Uterus (tissue), 3 donors: ENCODE measurements at regions not wholly inside any gene's neighbourhood (a gene's known extent, or its start where the extent isn't known, plus 50 kb on each side); places are given as distances from the start of the nearest gene placed in this dataset.

ENCODE experiments used
- DNase-seq, 2 donors: peaks; one replicate each; pipeline ENCODE4 v3.0.0-alpha.2; 2019 to 2020
- H3K27ac ChIP-seq, 2 donors: fragments of 200-600 bp; sonication (generic); 1 replicate in 1 of 2; 2 replicates in 1 of 2; pipeline ENCODE4 v1.5.1; 2016 to 2018
- H3K27me3 ChIP-seq, 2 donors: fragments of 200-600 bp; sonication (generic); one replicate each; pipeline ENCODE4 v1.5.1; 2018 to 2019; ENCODE audit warnings: control low read depth in 1 of 2
- H3K36me3 ChIP-seq, 2 donors: fragments of 200-600 bp; sonication (generic); one replicate each; pipeline ENCODE4 v1.5.1; 2019; ENCODE audit warnings: control low read depth in 1 of 2
- H3K4me1 ChIP-seq, 2 donors: fragments of 200-600 bp; sonication (generic); one replicate each; pipeline ENCODE4 v1.5.1; 2018 to 2019; ENCODE audit warnings: control low read depth in 1 of 2
- H3K4me3 ChIP-seq, 2 donors: fragments of 200-600 bp; sonication (generic); 1 replicate in 1 of 2; 2 replicates in 1 of 2; pipeline ENCODE4 v1.5.1; 2018 to 2019; ENCODE audit warnings: mild to moderate bottlenecking in 1 of 2
- H3K9me3 ChIP-seq, 2 donors: fragments of 200-600 bp; sonication (generic); one replicate each; pipeline ENCODE4 v1.5.1; 2019; ENCODE audit warnings: control low read depth in 1 of 2
- CTCF ChIP-seq, 4 experiments: fragments of 200-600 bp in 2 of 4; fragments of 450-650 bp in 2 of 4; sonication (generic) in 2 of 4; IDR thresholded peaks; one replicate each; pipeline ENCODE4 v1.5.1; 2016 to 2019; ENCODE audit warnings: antibody characterized with exemption in 4 of 4, mild to moderate bottlenecking in 2 of 4, moderate library complexity in 1 of 4
- POLR2A ChIP-seq, 2 donors: fragments of 450-650 bp; IDR thresholded peaks; one replicate each; pipeline ENCODE4 v1.6.1; 2016; ENCODE audit warnings: antibody characterized with exemption in 2 of 2, mild to moderate bottlenecking in 1 of 2, moderate library complexity in 1 of 2
- intact Hi-C: fragments of 100-400 bp; cut with DNase I; formaldehyde crosslinking; loops from one replicate; pipeline ENCODE4 v1.15.1; 2023; ENCODE audit warnings: low total_unique reads
- donor health status: DM: yes; HTN: yes; CAD: no.

GRCh38 chr11:121766991-121767390 is 314.2 kb upstream of the SORL1-AS1 start:
- DNase-seq = no peak
- intact Hi-C loops = no loop called here
- no peaks in the 10 kb centered on the region for H3K9me3 ChIP-seq
- H3K27ac ChIP-seq = no peak overlapping the region
- no peaks in the 10 kb centered on the region for H3K27me3 ChIP-seq
- no peak overlapping the region for H3K4me3 ChIP-seq
- H3K36me3 ChIP-seq = no peaks in the 10 kb centered on the region
- H3K4me1 ChIP-seq = no peaks in the 10 kb centered on the region
- TF ChIP-seq CTCF (IDR thresholded peaks at IDR 0.05) (no peak), POLR2A (IDR thresholded peaks at IDR 0.05) (no peak)

GRCh38 chr11:121766166-121766565 is 313.4 kb upstream of the SORL1-AS1 start:
- H3K9me3 ChIP-seq = no peaks in the 10 kb centered on the region
- H3K27me3 ChIP-seq = no peaks in the 10 kb centered on the region
- no peak for DNase-seq
- no peak overlapping the region for H3K27ac ChIP-seq
- no peaks in the 10 kb centered on the region for H3K4me1 ChIP-seq
- TF ChIP-seq POLR2A (IDR thresholded peaks at IDR 0.05) = no peak
- intact Hi-C loops = no loop called here
- H3K4me3 ChIP-seq = no peak overlapping the region
- H3K36me3 ChIP-seq = no peaks in the 10 kb centered on the region

GRCh38 chr11:121763526-121763925 is 310.8 kb upstream of the SORL1-AS1 start:
- H3K36me3 ChIP-seq = no peaks in the 10 kb centered on the region
- intact Hi-C loops = no loop called here
- H3K4me3 ChIP-seq = no peak overlapping the region
- H3K27ac ChIP-seq = no peak overlapping the region
- TF ChIP-seq POLR2A (IDR thresholded peaks at IDR 0.05) = no peak
- no peak for TF ChIP-seq CTCF (IDR thresholded peaks at IDR 0.05)
- no peaks in the 10 kb centered on the region for H3K27me3 ChIP-seq
- H3K4me1 ChIP-seq = no peaks in the 10 kb centered on the region
- no peaks in the 10 kb centered on the region for H3K9me3 ChIP-seq
- DNase-seq = no peak

- no peak overlapping the region for H3K27ac ChIP-seq
- TF ChIP-seq POLR2A (IDR thresholded peaks at IDR 0.05) = no peak
- TF ChIP-seq CTCF (IDR thresholded peaks at IDR 0.05) = no peak
- H3K9me3 ChIP-seq = no peaks in the 10 kb centered on the region
- no peaks in the 10 kb centered on the region for H3K36me3 ChIP-seq
- no peaks in the 10 kb centered on the region for H3K27me3 ChIP-seq
- DNase-seq = peak; percentile 16 to 29
- no peaks in the 10 kb centered on the region for H3K4me1 ChIP-seq
- intact Hi-C loops = no loop called here
- H3K4me3 ChIP-seq = no peak overlapping the region
These were observed 310.1 kb upstream of the SORL1-AS1 start for GRCh38 chr11:121762820-121763219.

- no peak overlapping the region for H3K4me3 ChIP-seq
These were observed 308.4 kb upstream of the SORL1-AS1 start for GRCh38 chr11:121761186-121761585.

More at GRCh38 chr11:121761186-121761585, 308.4 kb upstream of the SORL1-AS1 start:
- Histone ChIP-seq H3K4me1 (no peaks in the 10 kb centered on the region), H3K27ac (no peak overlapping the region), H3K27me3 (no peaks in the 10 kb centered on the region), H3K9me3 (no peaks in the 10 kb centered on the region), H3K36me3 (no peaks in the 10 kb centered on the region)
- intact Hi-C loops = no loop called here
- DNase-seq = no peak
- no peak for TF ChIP-seq CTCF (IDR thresholded peaks at IDR 0.05)
- no peak for TF ChIP-seq POLR2A (IDR thresholded peaks at IDR 0.05)
